GM21390 (cell line): ENCODE measurements at regions not wholly inside any gene's neighbourhood (a gene's known extent, or its start where the extent isn't known, plus 50 kb on each side); places are given as distances from the start of the nearest gene placed in this dataset.

Experiments
- ATAC-seq: cut with Tn5 transposase; IDR thresholded peaks from one replicate; pipeline ENCODE4 v1.9.1; 2021; ENCODE audit not compliant: unreplicated experiment

- no peak for ATAC-seq
These were observed 128.9 kb upstream of the GATA6 start for GRCh38 chr18:22040533-22040932.

- no peak for ATAC-seq
These were observed 125.6 kb upstream of the GATA6 start for GRCh38 chr18:22043837-22044236.

- no peak for ATAC-seq
These were observed 124.7 kb upstream of the GATA6 start for GRCh38 chr18:22044474-22045220.

DNA sequence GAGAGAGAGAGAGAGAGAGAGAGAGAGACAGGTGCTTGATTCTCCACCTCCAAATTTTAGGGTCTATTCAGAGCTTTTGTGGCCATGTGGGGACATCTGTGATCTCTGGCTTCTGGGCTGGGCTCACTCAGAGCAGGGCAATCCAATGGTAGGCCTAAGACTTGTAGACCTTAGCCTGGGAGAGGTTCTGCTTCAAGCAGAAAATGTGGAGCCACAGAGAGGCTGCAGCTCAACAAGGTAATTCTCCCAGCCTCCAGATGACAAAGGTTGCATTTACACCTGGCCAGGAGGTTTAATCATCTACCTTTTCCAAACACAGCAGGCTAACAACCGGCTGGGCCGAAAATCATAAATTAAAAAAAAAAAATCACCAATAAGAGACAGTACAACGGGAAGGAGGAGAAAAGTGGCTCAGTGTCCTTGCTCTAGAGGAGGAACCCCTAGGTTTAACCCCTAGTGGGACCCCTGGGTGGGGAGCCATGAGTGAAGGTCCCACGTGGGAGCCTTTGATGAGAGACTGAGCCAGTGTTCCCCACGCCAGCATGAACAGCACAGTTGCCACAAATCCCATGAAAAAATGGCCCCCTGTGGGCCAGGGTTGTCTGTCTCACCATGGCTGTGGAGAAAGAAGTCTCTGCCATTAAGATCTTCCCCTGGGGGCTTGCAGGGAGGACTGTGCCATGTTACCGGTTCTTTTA lies 124.0 kb upstream of the GATA6 start:
- no peak for ATAC-seq

- no peak for ATAC-seq
These were observed 122.9 kb upstream of the GATA6 start for GRCh38 chr18:22046473-22046872.

- ATAC-seq = no peak
These were observed 121.9 kb upstream of the GATA6 start for GRCh38 chr18:22047485-22047884.

DNA sequence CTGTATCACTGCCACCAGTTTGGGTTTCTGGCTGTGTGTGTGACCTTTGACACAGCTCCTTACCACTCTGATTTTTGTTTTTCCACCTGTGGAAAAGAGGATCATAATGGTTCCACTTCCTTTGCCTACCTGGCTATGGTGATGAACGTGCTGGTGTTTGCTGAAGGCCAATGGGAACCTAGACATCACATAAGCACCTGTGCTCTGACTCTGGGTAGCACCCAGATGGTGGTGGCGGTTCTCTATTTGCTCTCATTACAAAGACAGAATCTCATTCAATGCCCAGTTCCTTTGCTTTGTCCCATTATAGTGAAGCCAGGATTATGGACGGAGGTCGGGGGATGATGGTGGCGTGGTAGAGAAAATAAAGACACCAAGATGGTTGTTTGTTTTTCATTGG lies 121.2 kb upstream of the GATA6 start:
- no peak for ATAC-seq

DNA sequence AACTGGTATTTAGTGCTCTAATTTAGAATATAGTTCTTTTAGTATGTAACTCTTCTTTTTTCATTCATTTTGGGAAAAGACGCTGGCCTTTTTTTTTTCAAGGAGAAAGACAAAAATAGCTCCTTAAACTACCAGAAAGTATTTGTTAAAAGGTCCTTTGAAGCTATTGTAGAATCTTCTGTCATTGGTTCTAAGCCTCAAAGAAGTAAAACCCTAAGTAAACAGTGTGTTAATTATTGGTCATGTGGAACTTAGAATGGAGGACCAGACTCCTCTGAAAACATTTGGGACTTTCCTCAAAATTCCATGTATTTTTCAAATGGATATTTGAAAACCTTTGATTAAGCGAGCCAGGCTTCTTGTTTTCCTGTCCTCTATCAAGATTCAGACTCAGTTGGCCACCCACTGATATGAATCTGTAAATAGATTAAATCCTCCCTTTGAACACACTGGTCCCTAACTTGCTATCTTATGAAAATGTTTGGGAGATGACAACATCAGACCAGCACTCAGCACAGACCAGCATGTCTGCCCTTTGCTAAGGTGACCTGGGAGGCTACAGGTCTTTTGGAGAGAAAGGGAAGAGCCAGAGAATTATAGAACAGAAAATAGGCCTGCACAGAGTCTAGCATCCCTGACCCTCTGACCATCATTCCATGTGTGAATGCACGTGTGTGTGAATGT lies 120.3 kb upstream of the GATA6 start:
- no peak for ATAC-seq

GRCh38 chr18:22052405-22053105 lies 116.8 kb upstream of the GATA6 start:
- ATAC-seq = no peak

DNA sequence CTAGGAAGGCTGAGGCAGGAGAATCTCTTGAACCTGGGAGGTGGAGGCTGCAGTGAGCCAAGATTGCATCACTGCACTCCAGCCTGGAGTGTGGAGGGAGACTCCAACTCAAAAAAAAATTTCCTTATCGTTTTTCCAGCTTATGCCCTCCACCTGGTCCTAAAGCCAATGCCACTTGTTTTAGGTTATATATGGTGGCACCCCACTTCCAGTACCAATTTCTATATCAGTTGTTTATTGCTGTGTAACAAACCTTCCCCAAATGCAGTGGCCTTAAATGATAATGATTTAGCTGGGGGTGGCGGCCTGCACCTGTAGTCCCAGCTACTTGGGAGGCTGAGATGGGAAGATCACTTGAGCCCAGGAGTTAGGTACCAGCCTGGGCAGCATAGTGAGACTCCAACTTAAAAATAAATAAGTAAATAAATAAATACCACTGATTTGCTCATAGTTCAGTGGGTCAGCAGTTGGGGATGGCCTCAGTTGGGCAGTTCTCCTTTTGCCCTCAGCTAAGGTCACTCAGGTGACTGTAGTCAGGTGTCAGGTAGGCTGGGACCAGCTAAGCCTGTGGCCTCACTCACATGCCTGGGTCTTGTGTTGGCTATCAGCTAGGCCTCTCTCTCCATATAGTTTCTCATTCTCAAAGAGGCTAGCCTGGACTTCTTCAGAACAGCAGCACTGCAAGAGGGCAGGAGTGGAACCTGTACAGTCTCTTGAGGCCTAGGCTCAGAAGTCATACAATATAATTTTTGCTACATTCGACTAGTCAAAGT lies 113.7 kb upstream of the GATA6 start:
- ATAC-seq = no peak

DNA sequence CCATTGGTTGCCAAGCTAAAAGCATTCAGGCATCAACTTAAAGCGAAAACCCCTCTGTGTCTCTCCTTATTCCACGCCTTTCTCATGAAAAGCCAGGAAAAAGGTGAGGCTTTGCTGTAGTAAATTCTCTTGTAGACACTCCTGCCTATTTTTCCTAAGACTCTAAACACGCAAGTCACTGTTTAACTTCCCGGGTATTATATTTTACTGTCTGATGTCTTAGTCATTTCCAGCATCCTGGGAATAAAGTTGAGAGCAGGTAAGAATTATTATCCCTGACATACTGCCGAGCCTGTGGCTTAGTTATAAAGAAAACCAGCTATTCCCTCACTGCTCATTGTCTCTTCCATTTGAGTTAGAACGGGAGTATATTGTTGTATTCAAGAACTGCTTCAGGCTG lies 112.4 kb upstream of the GATA6 start:
- no peak for ATAC-seq

DNA sequence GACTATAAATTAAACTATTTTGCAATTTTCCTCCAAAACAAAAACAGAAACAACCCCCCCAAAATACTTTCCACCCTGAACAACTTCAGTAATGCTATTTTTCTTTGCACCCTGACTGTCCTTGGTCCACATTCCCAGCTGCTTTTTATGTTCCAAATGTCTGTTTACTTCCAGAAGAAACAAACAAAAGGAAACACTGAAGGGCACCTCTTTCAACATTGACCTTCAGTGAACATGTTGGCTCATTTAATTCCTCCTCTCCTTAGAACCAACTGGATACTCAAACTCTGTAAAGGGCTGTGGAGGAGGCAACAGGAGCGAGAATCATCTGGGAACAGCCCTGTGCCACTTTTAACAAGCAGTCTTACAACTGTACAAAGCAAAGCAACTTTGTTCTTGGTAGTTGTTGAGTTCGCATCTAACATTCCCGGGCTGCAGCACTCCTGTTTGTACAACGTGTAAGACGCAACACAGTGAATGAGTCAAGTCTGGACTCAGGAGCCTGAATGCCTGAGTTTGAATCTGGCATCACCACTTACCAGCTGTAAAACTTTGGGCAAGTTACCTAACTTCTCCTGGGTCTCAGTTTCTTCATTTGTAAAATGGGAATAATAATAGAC lies 111.4 kb upstream of the GATA6 start:
- no peak for ATAC-seq

- ATAC-seq = no peak
These were observed 109.0 kb upstream of the GATA6 start for GRCh38 chr18:22060361-22060760.

DNA sequence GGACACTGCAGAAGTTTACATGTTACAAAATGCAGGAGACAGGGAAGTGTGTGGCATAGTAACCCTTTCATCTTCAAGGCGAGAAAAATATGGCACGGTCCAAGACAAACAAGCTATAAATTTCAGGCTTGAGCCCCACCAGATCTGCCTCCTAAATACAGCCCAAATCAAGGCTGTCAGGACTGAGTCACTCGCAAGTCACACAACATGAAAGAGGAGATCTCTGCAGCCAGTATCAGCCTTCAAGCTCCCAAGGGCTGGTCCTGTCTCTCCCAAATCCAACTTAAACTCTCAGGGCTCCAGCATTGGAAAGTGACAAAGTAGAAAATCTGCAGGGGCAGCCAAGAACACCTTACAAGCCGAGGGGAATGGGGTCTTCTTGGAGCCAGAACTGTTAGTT lies 106.3 kb upstream of the GATA6 start:
- ATAC-seq = no peak

- ATAC-seq = no peak
These were observed 105.7 kb upstream of the GATA6 start for GRCh38 chr18:22063672-22064071.

- ATAC-seq = no peak
These were observed 104.8 kb upstream of the GATA6 start for GRCh38 chr18:22064581-22064980.

- no peak for ATAC-seq
These were observed 104.1 kb upstream of the GATA6 start for GRCh38 chr18:22065311-22065710.

- ATAC-seq = no peak
These were observed 103.3 kb upstream of the GATA6 start for GRCh38 chr18:22066083-22066485.

DNA sequence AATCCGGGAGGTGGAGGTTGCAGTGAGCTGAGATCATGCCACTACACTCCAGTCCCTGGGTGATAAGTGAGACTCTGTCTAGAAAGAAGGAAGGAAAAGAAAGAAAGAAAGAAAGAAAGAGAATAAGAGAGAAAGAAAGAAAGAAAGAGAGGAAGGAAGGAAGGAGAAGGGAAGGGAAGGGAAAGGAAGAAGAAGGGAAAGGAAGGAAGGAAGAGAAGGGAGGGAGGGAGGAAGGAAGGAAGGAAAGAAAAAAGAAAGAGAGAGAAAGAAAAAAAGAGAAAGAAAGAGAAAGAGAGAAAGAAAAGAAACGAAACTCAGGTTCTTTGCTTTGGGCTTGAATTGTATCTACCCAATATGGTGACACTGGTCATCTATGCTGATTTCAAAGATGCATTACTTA lies 102.3 kb upstream of the GATA6 start:
- ATAC-seq = no peak

DNA sequence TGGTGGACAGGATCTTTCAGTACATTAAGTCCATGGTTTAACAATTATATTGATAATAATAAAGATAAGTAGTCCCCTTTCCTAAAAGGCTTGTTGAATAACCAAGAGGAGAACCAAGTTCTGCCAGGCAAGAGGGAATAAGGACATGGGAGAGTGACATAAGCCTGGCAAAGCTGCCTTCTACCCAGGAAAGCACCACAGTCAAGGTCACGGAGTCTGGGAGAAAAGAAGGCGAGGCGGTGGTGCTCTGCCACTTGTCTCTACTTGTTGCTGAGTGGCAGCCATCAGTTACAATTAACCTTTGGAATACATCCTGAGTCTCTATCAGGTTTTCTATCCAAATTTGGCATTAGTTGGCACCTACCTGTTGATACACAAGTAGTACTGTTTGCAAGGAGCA lies 101.7 kb upstream of the GATA6 start:
- no peak for ATAC-seq
